Stomach (tissue), 8 donors: ENCODE measurements at regions not wholly inside any gene's neighbourhood (a gene's known extent, or its start where the extent isn't known, plus 50 kb on each side); places are given as distances from the start of the nearest gene placed in this dataset.
"Not testable (repeated sequence)": the region's sequence is repeated elsewhere in the genome, so short reads cannot be mapped to it uniquely, and the experiment has no call there.

Source experiments
- DNase-seq, 2 donors: peaks; one replicate each; pipeline versions ENCODE4 v3.0.0 to v3.0.0-alpha.2; 2013 to 2019
- H3K27ac ChIP-seq, 5 donors: fragments of 200-600 bp in 4 of 5; sonication (generic) in 4 of 5; one replicate each; pipeline ENCODE4 v1.5.1; 2013 to 2019; ENCODE audit warnings: mild to moderate bottlenecking in 1 of 5, moderate library complexity in 1 of 5
- H3K27me3 ChIP-seq, 3 donors: fragments of 200-600 bp; sonication (generic); one replicate each; pipeline ENCODE4 v1.5.1; 2017 to 2019; ENCODE audit warnings: mixed run types in 1 of 3
- H3K36me3 ChIP-seq, 4 donors: fragments of 200-600 bp; sonication (generic); 1 replicate in 3 of 4; 2 replicates in 1 of 4; pipeline ENCODE4 v1.5.1; 2016 to 2019
- H3K4me1 ChIP-seq, 4 donors: fragments of 200-600 bp; sonication (generic); one replicate each; pipeline ENCODE4 v1.5.1; 2016 to 2019
- H3K4me3 ChIP-seq, 4 donors: fragments of 200-600 bp; sonication (generic) in 3 of 4; one replicate each; pipeline ENCODE4 v1.5.1; 2016 to 2019; ENCODE audit warnings: mild to moderate bottlenecking in 1 of 4
- H3K9me3 ChIP-seq, 4 donors: fragments of 200-600 bp; sonication (generic); one replicate each; pipeline ENCODE4 v1.5.1; 2016 to 2019
- WGBS, 5 donors: extraction: QIAGEN DNeasy Blood & Tissue Kit in 3 of 5; methylation state at CpG; one replicate each; pipeline versions ENCODE4 v1.1.5 to v1.1.7; 2013 to 2018; 5-methylcytosine and 5-hydroxymethylcytosine counted together
- intact Hi-C: fragments of 100-400 bp; cut with DNase I; formaldehyde crosslinking; loops from one replicate; pipeline ENCODE4 v1.15.1; 2023; ENCODE audit warnings: low total_unique reads
- TF ChIP-seq, protein P1 (sequence below), 7 experiments: fragments of 450-650 bp in 4 of 7; fragments of 200-600 bp in 3 of 7; sonication (generic) in 3 of 7; IDR thresholded peaks; one replicate each; pipeline ENCODE4 v1.5.1; 2016 to 2019; ENCODE audit warnings: antibody characterized with exemption in 7 of 7, control low read depth in 2 of 7, mild to moderate bottlenecking in 1 of 7
- donor health status: healthy with polysubstance abuse.
- donor health status: Bipolar disorder and iron deficiency.
- donor health status: healthy.

DNA sequence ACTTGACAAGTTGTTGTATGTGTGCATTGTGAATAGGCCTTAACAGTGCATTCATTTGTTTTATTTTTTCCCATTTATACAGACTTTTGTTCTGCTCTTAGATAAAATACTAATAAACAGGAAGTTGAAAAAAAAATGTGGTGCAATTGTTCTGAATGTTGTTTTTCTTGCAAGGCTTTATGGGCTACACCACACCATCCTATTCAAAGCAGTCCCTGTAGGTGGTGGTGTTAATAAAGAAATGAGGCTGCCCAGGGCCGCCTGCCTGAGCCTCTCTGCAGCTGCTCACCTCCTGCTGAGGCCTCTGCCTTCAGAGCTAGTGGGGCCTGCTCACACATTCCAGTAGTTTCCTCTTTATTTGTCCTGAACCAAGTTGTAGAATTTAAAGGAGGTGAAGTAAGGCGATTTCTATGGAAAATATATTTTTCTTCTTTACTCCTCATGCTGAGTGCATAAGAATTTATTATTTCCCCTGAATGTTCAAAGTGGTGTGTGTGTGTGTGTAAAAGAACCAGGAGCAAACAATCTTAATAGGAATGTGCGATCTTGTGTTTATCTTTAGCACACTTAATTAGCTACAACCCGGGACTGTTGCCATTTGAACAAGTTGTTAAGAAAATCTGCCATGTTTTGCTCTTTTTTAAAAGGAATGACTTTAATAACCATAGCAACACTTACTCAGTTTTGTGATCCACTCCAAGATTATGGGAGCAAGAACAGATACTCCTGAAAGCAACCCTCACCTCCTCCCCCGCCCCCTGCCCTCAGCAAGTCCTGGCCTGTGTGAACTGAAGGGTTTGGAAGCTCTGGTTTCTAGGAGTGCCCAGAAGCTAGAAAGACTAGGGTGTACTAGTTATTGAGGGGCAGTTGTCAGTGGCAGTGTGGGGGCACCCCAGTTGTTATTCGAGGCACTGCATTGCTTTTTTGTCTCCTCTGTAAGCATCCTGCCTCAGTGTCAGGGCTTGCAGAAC lies 251.6 kb upstream of the PLGLB2 start:
- DNase-seq = peak in 1 of 2 donors; percentile 53
- H3K27me3 ChIP-seq, intact Hi-C loops, H3K4me3 ChIP-seq, H3K9me3 ChIP-seq, H3K36me3 ChIP-seq: not testable (repeated sequence)
- TF ChIP-seq, protein P1, sequence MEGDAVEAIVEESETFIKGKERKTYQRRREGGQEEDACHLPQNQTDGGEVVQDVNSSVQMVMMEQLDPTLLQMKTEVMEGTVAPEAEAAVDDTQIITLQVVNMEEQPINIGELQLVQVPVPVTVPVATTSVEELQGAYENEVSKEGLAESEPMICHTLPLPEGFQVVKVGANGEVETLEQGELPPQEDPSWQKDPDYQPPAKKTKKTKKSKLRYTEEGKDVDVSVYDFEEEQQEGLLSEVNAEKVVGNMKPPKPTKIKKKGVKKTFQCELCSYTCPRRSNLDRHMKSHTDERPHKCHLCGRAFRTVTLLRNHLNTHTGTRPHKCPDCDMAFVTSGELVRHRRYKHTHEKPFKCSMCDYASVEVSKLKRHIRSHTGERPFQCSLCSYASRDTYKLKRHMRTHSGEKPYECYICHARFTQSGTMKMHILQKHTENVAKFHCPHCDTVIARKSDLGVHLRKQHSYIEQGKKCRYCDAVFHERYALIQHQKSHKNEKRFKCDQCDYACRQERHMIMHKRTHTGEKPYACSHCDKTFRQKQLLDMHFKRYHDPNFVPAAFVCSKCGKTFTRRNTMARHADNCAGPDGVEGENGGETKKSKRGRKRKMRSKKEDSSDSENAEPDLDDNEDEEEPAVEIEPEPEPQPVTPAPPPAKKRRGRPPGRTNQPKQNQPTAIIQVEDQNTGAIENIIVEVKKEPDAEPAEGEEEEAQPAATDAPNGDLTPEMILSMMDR (IDR thresholded peaks at IDR 0.05) = peak in 1 of 7 experiments; percentile 25
- peaks cover 0 to 11% (median 0%) of the 10 kb centered on the region in 4 donors for H3K4me1 ChIP-seq
- 0 to 50% (median 21%) methylated on average over 1 to 2 of the region's 6 CpGs for WGBS, 5 donors
- peak overlapping the region in 1 of 5 donors; percentile 32 for H3K27ac ChIP-seq

DNA sequence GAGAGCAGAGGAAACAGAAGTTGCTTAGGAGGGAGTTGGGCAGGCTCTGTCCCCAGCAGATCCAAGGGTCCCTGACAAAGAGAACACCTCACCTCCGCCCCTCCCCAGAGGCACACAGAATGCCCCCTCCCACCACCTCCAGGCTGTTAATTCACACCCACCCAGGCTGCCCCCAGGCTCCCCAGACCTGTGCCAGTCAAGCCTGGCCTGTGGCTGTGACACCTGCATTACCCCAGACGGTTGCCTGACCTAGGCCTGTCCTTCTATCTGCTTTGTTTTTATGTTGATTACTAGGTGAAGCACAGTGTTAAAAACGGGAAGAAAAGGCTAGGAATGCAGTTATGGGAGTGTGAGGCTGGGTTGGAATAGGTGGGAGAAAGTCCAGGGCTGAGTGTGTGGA lies 250.8 kb upstream of the PLGLB2 start:
- 26 to 75% (median 57%) methylated on average over 1 to 2 of the region's 3 CpGs; no CpG with 5 or more reads in 2 of the 5 donors for WGBS, 5 donors
- intact Hi-C loops, H3K36me3 ChIP-seq, H3K27ac ChIP-seq, H3K9me3 ChIP-seq, H3K4me3 ChIP-seq, H3K27me3 ChIP-seq, DNase-seq: not testable (repeated sequence)
- peaks cover 0 to 11% (median 0%) of the 10 kb centered on the region in 4 donors for H3K4me1 ChIP-seq

DNA sequence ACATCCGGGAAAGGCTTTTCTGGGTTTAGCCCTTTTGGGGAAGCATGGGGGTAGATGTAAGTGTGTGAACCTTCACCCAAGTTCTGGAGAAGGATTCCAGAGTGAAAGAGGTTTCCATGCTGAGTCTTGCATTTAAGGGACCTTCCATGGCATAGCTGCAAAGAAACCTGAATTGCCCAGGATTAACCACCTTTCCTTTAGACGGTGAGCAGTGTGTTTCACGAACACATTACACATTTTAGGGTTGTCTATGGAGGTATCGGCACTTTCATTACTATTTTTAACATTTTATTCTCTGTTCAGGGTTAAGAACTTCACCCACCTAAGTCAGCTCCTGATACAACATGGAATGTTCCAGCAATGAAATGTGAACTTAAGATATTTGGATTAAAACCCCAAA lies 250.2 kb upstream of the PLGLB2 start:
- DNase-seq, H3K9me3 ChIP-seq, H3K36me3 ChIP-seq, intact Hi-C loops, H3K4me3 ChIP-seq, H3K27me3 ChIP-seq: not testable (repeated sequence)
- WGBS, 5 donors = 80 to 90% (median 86%) methylated on average over 3 of the region's 4 CpGs
- H3K4me1 ChIP-seq = peaks cover 0 to 11% (median 0%) of the 10 kb centered on the region in 4 donors
- H3K27ac ChIP-seq = peak overlapping the region in 1 of 5 donors; percentile 42

DNA sequence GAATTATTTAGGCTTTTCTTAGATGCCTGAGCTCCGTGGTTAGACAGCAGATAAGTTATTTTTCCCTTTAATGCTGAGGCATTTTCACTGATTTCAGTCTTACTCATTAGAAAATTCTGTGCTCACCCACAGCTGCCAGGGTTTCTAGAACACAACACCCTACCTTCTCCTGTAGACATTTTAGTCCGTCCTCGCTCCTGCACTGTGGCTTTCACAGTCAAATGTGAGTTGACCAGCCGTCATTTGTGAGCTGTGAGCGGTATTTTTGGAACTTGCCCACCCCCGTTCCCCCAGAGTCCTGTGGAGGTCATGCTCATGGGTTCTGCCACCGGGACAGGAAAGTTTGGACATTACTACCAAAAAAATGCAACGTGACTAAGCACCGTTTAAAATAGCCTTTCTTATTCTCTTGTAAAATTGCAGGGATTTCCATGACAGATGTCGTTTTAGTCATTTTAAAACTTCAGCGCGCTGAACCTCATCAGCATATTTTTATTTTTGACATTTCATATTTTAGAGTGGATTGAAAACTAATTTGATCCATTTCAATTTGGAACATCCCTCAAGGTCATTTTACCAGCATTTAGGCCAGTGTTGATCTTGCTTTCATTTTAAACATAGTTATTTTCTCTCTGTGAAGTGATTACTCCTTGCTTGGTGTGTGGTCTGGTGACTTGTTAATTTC lies 249.6 kb upstream of the PLGLB2 start:
- H3K36me3 ChIP-seq, DNase-seq, intact Hi-C loops, H3K27me3 ChIP-seq, H3K9me3 ChIP-seq: not testable (repeated sequence)
- Histone ChIP-seq H3K27ac (peak overlapping the region in 2 of 5 donors; percentile 14 to 46), H3K4me1 (peaks cover 0 to 11% (median 0%) of the 10 kb centered on the region in 4 donors), H3K4me3 (peak overlapping the region in 1 of 4 donors; percentile 13)
- WGBS, 5 donors = 60 to 79% (median 71%) methylated on average over 1 to 7 of the region's 12 CpGs

DNA sequence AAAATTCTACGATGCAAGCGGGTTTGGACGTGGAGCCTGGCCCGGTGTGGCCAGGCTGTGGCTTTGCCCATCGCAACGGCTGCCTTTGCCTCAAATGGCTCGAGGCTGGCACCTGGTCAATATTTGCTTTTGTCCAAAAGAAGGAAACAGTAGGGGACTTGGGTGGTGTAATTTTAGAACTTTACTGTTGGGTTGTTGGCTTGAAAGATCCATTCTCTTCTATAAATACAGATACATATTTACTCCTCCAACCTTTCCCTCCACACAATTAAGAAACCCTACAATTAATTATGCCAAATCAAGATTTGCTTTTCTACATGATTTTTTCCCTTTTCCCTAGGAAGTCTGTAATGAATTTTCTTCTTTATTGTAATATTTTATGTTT lies 249.0 kb upstream of the PLGLB2 start:
- Histone ChIP-seq H3K27ac (peak overlapping the region in 2 of 5 donors; percentile 14 to 46), H3K4me1 (peaks cover 0 to 11% (median 0%) of the 10 kb centered on the region in 4 donors), H3K4me3 (peak overlapping the region in 1 of 4 donors; percentile 13)
- 0 to 16% (median 11%) methylated on average over 1 to 3 of the region's 7 CpGs; no CpG with 5 or more reads in 2 of the 5 donors for WGBS, 5 donors
- DNase-seq, H3K36me3 ChIP-seq, H3K27me3 ChIP-seq, H3K9me3 ChIP-seq, intact Hi-C loops: not testable (repeated sequence)

DNA sequence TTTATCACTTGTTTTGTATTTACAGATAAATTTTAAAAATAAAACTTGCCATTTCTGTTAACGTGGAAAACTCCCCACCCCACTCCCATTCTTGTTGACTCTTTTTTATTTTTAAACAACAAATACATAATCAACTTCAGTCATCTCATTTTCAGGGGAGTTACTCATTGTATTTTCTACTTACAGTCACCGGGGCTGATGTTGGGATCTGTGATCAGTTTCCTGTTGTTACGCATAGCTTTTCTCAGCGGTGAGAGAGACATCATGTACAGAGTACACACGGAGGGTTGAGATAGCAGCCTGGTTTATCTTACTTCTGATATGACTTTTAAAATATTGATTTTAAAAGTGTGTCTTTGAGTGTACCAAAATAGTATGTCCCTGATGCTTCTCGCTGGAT lies 248.0 kb upstream of the PLGLB2 start:
- H3K36me3 ChIP-seq, DNase-seq, intact Hi-C loops, H3K4me1 ChIP-seq, H3K9me3 ChIP-seq, H3K27me3 ChIP-seq, H3K4me3 ChIP-seq: not testable (repeated sequence)
- WGBS, 5 donors = 26 to 50% (median 33%) methylated on average over 3 to 4 of the region's 6 CpGs
- H3K27ac ChIP-seq = peak overlapping the region in 3 of 5 donors; percentile 24 to 42 (median 25)

DNA sequence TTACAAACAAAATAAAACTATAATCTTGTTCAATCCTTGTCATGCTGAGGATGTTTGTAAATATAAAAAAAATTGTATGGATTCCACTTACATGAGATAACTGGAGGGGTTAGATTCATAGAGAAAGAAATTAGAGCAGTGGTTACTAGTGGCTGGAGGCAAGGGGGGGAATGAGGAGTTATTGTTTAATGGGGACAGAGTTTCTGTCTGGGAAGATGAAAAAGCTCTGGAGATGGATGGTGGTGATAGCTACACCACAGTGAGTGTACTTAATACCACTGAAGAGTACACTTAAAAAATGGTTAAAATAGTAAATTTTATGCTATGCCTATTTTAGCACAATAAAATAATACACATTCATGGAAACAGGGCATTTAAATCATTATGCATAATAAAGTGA lies 247.5 kb upstream of the PLGLB2 start:
- intact Hi-C loops, H3K4me1 ChIP-seq, DNase-seq, H3K27me3 ChIP-seq, H3K36me3 ChIP-seq, H3K4me3 ChIP-seq, H3K9me3 ChIP-seq: not testable (repeated sequence)
- H3K27ac ChIP-seq = peak overlapping the region in 4 of 5 donors; percentile 10 to 42 (median 24)

DNA sequence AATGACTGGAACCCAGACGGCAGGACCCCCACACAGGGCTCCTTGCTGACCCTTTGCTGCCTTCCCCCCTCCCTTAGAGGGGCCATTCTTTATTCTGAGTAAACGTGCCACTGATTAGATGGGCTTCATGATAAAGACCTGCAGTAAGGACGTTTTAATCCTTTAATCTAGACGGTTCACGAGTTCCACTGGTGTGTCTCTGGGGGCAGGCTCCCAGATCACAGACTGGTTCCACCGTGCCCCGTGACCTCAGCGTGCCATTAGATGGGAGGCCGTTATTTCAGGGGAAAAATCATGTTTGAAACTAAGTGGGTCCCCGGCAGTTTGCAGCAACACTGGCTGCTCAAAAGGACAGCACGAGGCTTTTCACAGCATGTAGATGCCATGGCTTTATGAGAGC lies 246.9 kb upstream of the PLGLB2 start:
- intact Hi-C loops, H3K4me3 ChIP-seq, H3K9me3 ChIP-seq, DNase-seq, H3K27me3 ChIP-seq, H3K36me3 ChIP-seq, H3K4me1 ChIP-seq: not testable (repeated sequence)
- H3K27ac ChIP-seq = peak overlapping the region in 1 of 5 donors; percentile 42
- WGBS, 5 donors = 63 to 74% (median 67%) methylated on average over 2 to 10 of the region's 11 CpGs

DNA sequence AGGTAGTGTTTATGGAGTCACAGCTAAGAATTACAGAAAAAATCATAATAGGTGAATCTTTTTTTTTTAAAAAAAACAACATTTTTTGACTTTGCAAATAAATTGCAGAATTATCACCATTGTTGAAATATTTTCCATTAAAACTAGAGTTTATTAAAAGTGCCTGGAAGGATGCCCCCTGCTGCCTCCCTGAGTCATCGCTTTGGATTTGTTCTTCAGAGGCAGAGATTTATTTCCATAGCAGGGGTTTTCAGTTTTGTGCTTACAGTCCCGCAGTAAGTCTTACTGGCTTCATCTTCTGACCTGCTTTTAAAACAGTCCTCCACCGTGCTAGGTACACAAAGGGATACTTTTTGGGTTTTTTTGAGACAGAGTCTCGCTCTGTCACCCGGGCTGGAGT lies 244.9 kb upstream of the PLGLB2 start:
- H3K27me3 ChIP-seq, H3K4me1 ChIP-seq, DNase-seq, intact Hi-C loops, H3K4me3 ChIP-seq, H3K36me3 ChIP-seq, H3K9me3 ChIP-seq, H3K27ac ChIP-seq: not testable (repeated sequence)
- WGBS, 5 donors = 66 to 95% (median 88%) methylated on average over 3 to 4 of the region's 5 CpGs

DNA sequence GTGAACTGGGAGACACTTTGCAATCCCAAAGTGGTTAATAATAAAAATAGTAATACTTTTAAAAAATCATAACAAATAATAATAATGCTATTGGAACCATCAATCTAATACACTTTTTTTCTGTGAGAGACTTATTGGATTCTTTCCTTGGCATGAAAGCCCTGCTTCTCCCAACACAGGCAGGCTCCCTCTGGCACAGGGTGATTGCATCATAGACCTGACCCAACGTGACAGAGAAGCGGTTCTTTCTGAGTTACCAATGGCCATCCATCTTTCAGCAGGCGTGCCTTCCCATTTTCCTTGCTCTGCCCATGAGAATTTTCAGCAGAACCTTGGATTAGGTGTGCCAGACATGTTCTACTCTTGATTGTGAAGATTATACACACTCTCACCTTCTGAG lies 242.6 kb upstream of the PLGLB2 start:
- H3K9me3 ChIP-seq, H3K36me3 ChIP-seq, H3K27me3 ChIP-seq, H3K27ac ChIP-seq, DNase-seq, H3K4me3 ChIP-seq, intact Hi-C loops, H3K4me1 ChIP-seq: not testable (repeated sequence)
- no CpG with 5 or more reads among the region's 3 CpGs for WGBS, 5 donors

DNA sequence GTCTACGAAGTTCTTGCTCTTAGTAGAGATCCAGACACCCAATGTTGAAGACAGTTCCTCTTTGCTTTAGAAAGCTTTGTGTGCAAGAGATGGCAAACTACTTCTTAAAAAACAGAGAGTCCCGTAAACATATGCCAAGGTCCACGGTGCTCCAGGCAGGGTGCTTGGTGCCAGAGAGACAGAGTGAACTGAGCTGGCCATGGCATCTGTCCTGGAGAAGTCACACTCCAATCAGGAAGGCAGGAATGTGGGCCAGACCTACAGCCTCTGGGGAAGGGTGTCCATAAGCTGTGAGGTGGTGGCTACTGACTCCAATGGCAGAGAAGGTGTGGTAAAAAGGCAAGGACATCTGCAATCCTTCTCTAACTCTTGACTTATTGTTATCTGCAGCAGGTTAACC lies 242.0 kb upstream of the PLGLB2 start:
- no CpG with 5 or more reads among the region's 3 CpGs for WGBS, 5 donors
- H3K4me1 ChIP-seq = not testable (repeated sequence)

More for the DNA sequence above, 242.0 kb upstream of the PLGLB2 start:
- H3K27ac ChIP-seq, H3K27me3 ChIP-seq, intact Hi-C loops, H3K4me3 ChIP-seq, DNase-seq, H3K9me3 ChIP-seq, H3K36me3 ChIP-seq: not testable (repeated sequence)
